Cardiac septum (tissue), 1 donor: ENCODE measurements at regions not wholly inside any gene's neighbourhood (a gene's known extent, or its start where the extent isn't known, plus 50 kb on each side); places are given as distances from the start of the nearest gene placed in this dataset.

Source experiments
- DNase-seq: peaks from one replicate; pipeline ENCODE4 v3.0.0-alpha.2; 2020; ENCODE audit warnings: low spot score
- intact Hi-C: fragments of 100-400 bp; cut with DNase I; formaldehyde crosslinking; loops from one replicate; pipeline ENCODE4 v1.14.0; 2022
- donor health status: DM: no; HTN: no; CAD: no.

- intact Hi-C loops: no loop called here
- no peak for DNase-seq
These were observed 385.9 kb upstream of the TLE4 start for GRCh38 chr9:79185866-79186265.

- no peak for DNase-seq
These were observed 382.2 kb upstream of the TLE4 start for GRCh38 chr9:79189511-79189924.

GRCh38 chr9:79193001-79193400 is 378.8 kb upstream of the TLE4 start:
- DNase-seq: no peak
- intact Hi-C loops: no loop called here

More at GRCh38 chr9:79189511-79189924, 382.2 kb upstream of the TLE4 start:
- intact Hi-C loops: no loop called here

GRCh38 chr9:79193501-79194223 is 378.1 kb upstream of the TLE4 start:
- no peak for DNase-seq
- intact Hi-C loops: no loop called here

GRCh38 chr9:79195879-79196278 is 375.9 kb upstream of the TLE4 start:
- intact Hi-C loops: no loop called here
- no peak for DNase-seq

- intact Hi-C loops: no loop called here
- no peak for DNase-seq
These were observed 375.2 kb upstream of the TLE4 start for GRCh38 chr9:79196606-79197005.

GRCh38 chr9:79200336-79200735 is 371.4 kb upstream of the TLE4 start:
- intact Hi-C loops: no loop called here
- no peak for DNase-seq

- intact Hi-C loops: no loop called here
- DNase-seq: no peak
These were observed 370.1 kb upstream of the TLE4 start for GRCh38 chr9:79201636-79202035.

- intact Hi-C loops: no loop called here
- no peak for DNase-seq
These were observed 362.9 kb upstream of the TLE4 start for GRCh38 chr9:79208791-79209396.

GRCh38 chr9:79210541-79211243 is 361.1 kb upstream of the TLE4 start:
- intact Hi-C loops: no loop called here

GRCh38 chr9:79213417-79214125 is 358.2 kb upstream of the TLE4 start:
- intact Hi-C loops: no loop called here
- DNase-seq: no peak

More at GRCh38 chr9:79210541-79211243, 361.1 kb upstream of the TLE4 start:
- DNase-seq: no peak

GRCh38 chr9:79215821-79216220 is 355.9 kb upstream of the TLE4 start:
- intact Hi-C loops: no loop called here

GRCh38 chr9:79220251-79220650 is 351.5 kb upstream of the TLE4 start:
- intact Hi-C loops: no loop called here
- no peak for DNase-seq

More at GRCh38 chr9:79215821-79216220, 355.9 kb upstream of the TLE4 start:
- no peak for DNase-seq

GRCh38 chr9:79220666-79221065 is 351.1 kb upstream of the TLE4 start:
- DNase-seq: no peak
- intact Hi-C loops: no loop called here

GRCh38 chr9:79221084-79221483 is 350.7 kb upstream of the TLE4 start:
- intact Hi-C loops: no loop called here
- no peak for DNase-seq

GRCh38 chr9:79222483-79222882 is 349.3 kb upstream of the TLE4 start:
- intact Hi-C loops: no loop called here
- DNase-seq: no peak

GRCh38 chr9:79224672-79225433 is 346.9 kb upstream of the TLE4 start:
- no peak for DNase-seq
- intact Hi-C loops: no loop called here

- no peak for DNase-seq
- intact Hi-C loops: no loop called here
These were observed 338.2 kb upstream of the TLE4 start for GRCh38 chr9:79233542-79233941.

- no peak for DNase-seq
- intact Hi-C loops: no loop called here
These were observed 335.3 kb upstream of the TLE4 start for GRCh38 chr9:79236466-79236865.
